HG02571 (cell line): ENCODE measurements at regions not wholly inside any gene's neighbourhood (a gene's known extent, or its start where the extent isn't known, plus 50 kb on each side); places are given as distances from the start of the nearest gene placed in this dataset.
"Not testable (repeated sequence)": the region's sequence is repeated elsewhere in the genome, so short reads cannot be mapped to it uniquely, and the experiment has no call there.

Experiments
- ATAC-seq: cut with Tn5 transposase; IDR thresholded peaks from one replicate; pipeline ENCODE4 v1.9.1; 2021; ENCODE audit warnings: mild to moderate bottlenecking, moderate library complexity; ENCODE audit not compliant: unreplicated experiment

DNA sequence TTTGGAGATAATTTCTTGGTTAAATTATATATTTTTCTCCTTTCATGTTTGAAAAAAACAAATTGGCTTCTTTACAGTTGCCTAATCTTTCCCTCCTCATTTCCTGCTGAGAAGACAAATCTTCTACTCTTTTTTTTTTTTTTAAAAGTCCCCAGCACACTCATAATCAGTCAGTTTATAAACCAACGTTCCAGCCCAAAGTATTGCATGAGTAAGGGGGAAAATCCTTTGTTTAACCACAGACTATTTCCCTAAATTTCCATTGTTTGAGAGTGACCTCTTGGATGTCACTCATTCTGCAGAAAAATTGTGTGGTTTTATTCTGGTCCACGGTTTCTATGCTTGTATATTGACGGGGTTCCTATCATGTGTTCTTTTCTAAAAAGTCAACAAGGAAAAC lies 55.1 kb upstream of the TLR4 start:
- no peak for ATAC-seq

DNA sequence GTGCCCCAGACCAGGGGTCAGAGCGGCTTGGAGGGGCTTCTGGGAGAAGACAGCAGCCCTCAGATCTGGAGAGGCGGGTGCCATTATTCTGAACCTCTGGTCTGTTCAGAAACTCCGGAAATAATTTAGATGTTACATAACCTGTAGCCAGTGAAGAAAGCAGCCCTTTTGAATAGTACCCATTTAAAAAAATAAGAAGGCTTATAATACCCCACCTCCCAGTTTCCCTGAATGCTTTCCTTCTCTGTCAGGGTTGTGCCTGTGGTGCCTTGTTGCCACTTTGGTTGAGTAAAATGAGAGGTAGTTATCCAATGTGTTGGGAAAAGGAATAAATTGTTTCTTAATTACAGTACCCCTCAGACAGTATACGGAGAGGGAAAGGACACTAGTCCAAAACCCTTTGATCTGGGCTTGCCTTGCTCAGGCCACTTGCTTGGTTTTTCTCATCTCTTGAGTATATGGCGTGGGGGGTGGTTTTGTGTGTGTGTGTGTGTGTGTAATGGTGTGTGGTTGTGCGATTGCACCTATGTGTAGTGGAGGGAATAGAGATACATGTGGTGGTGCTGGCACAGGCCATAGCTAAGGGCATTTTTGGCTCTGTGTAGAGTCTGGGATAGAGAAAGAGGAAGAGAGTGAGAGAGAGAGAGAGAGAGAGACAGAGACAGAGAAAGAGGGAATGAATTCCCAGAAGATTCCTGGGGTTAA lies 59.1 kb upstream of the TLR4 start:
- ATAC-seq, result peak; percentile 18

- ATAC-seq, result peak; percentile 69
Measured at GRCh38 chr9:117644133-117644931, 59.9 kb upstream of the TLR4 start.

GRCh38 chr9:117643288-117643654 lies 60.9 kb upstream of the TLR4 start:
- no peak for ATAC-seq

GRCh38 chr9:117642571-117643287 lies 61.5 kb upstream of the TLR4 start:
- ATAC-seq, result not testable (repeated sequence)

GRCh38 chr9:117636681-117637080 lies 67.5 kb upstream of the TLR4 start:
- no peak for ATAC-seq

DNA sequence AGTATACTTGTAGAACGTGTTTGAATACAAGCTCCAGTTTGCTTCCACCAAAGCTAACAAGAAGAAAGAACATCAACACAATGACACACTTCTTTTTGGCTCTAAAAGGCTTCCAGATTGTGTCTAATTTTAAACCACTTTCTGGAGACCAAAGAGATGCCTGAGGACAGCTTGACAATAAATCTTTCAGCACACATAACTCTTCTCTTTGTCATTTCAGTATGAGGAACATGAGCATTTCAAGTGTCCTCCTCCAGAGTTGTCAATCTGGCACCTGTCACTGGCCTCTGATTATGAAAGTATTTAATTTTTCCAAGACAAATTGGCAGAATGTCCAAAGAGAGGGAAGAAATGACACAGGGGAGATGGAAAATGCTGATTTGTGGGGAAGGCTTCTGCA lies 79.0 kb upstream of the TLR4 start:
- no peak for ATAC-seq

DNA sequence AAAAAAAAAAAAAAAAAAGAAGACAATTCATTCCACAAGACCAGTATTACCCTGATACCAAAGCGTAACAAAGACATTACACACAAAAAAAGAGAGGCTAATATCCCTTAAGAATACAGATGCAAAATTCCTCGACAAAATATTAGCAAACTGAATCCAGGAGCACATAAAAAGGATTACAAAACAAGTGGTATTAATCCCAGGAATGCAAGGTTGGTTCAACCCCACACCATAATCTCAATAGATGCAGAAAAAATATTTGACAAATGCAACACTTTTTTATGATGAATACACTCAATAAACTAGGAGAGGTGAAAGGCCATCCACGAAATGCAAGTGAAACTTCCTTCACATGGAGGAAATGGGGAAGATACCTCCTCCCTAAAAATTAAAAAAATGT lies 80.1 kb upstream of the TLR4 start:
- no peak for ATAC-seq

GRCh38 chr9:117622347-117622746 lies 81.9 kb upstream of the TLR4 start:
- no peak for ATAC-seq

GRCh38 chr9:117616431-117616831 lies 87.8 kb upstream of the TLR4 start:
- ATAC-seq, result no peak

DNA sequence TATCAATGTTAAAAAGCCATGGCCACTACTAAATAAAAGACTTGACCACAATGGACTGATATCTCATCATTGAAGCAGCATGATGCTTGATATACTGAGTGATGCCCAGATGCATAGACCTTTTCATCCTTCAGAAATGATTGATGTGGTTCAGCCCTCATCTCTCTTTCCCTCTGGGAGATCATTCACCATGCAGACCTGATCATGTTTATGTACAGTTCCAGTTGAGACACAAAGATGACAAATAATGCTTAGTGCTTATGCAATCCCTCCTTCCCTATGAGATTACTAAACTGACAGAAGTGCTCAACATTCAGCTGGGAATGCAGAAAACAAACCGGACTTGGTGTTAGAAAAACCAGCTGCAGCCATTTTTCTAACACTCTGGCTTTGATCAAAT lies 91.9 kb upstream of the TLR4 start:
- ATAC-seq, result no peak

GRCh38 chr9:117597977-117598376 lies 106.2 kb upstream of the TLR4 start:
- no peak for ATAC-seq

GRCh38 chr9:117596678-117597077 lies 107.5 kb upstream of the TLR4 start:
- no peak for ATAC-seq

DNA sequence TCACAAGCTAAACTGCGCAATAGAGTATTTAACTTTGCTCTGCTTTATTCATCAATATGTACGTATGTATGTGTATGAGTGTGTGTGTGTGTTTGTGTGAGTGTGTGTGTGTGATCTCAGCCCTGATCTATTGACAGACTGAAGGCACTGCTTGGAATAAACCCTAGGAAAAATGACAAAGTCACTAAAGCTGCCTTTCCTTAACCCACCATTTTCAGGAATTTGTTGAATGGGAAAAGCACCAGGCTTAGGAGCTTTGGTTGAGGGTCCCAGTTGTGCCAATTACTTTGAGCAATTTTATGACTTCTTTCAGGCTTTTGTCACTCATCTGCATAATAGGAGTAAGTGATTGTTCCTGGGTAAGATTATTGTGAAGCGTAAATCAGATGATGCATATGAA lies 108.6 kb upstream of the TLR4 start:
- no peak for ATAC-seq

DNA sequence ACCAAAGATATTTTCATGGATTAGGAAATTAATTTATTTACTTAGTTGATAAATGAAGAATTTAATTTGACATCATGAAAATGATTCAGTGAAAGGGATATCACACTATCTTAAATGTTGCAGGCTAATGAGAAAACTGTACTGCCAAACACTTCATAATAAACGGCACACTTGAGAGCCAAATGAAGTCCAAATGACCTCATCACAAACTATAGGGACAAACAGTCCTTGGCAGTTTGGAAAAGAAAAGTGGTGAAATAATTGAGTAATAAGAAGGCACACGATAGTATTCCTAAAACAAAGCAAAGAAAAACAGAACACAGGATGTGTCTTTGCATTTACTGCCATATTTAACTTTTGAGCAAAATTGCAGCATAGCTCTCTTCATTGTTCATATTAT lies 116.9 kb upstream of the TLR4 start:
- ATAC-seq, result no peak

GRCh38 chr9:117574099-117574498 lies 130.1 kb upstream of the TLR4 start:
- ATAC-seq, result no peak

GRCh38 chr9:117564839-117565238 lies 139.4 kb upstream of the TLR4 start:
- no peak for ATAC-seq

DNA sequence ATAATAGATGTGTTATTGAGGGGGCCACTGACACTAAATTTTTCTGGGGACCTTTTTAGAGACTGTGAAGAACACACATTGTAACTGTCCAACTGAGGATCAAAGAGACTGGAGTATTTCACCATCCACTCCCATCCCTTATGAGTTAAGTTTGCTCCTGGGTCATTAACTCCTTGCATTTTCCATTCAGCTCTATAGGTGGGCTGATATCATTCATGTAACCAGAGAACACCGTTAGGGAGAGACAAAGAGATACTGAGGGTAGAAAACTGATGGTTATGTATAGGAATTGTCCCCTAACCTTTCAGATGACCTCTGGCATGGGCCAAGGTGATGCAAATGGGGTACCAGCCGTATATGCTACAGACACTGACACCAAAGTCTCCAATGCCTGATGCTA lies 142.4 kb upstream of the TLR4 start:
- no peak for ATAC-seq

- ATAC-seq, result peak; percentile 78
Measured at GRCh38 chr9:117555964-117556629, 141.2 kb upstream of the ASTN2 start.

- no peak for ATAC-seq
Measured at GRCh38 chr9:117552811-117553210, 138.0 kb upstream of the ASTN2 start.

DNA sequence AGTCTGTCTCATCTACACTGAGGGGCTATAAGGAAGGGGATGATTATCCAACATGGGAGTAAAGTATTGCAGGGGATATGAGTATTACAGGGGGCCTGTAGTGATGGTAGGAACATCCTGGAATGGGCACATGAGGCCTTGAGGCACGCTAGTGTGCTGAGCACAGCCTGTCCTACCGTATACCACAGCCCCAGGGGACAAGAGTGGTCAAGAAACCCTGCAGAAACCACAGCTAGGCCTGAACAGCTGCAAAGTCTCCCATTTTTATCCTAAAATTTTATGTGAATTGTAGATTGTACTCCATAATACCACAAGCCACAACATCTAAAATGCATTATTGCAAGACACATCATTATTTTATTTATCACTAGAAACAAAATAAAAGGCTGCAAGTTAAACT lies 136.3 kb upstream of the ASTN2 start:
- no peak for ATAC-seq
